Stimulated activated memory B cell treated with anti-CD40 and anti-IgM and Interleukin-4, amounts not matched to agents 10 μg/mL and 1 μg/mL and 100 μg/mL, for 72 hours (primary cell): ENCODE measurements at regions not wholly inside any gene's neighbourhood (a gene's known extent, or its start where the extent isn't known, plus 50 kb on each side); places are given as distances from the start of the nearest gene placed in this dataset.
"Not testable (repeated sequence)": the region's sequence is repeated elsewhere in the genome, so short reads cannot be mapped to it uniquely, and the experiment has no call there.

Source experiments
- ATAC-seq: fragments of 150-1000 bp; cut with Tn5 transposase; 2 replicates; pipeline ENCODE4 v1.10.0; 2021
- H3K27ac Mint-ChIP-seq: one replicate; pipeline ENCODE4 v1.8.0; 2022; ENCODE audit warnings: mild to moderate bottlenecking, mixed read lengths
- H3K27me3 Mint-ChIP-seq: one replicate; pipeline ENCODE4 v1.8.0; 2022; ENCODE audit warnings: mixed read lengths
- H3K36me3 Mint-ChIP-seq: one replicate; pipeline ENCODE4 v1.8.0; 2022; ENCODE audit warnings: mixed read lengths
- H3K4me1 Mint-ChIP-seq: one replicate; pipeline ENCODE4 v1.8.0; 2022; ENCODE audit warnings: mixed read lengths
- H3K4me3 Mint-ChIP-seq: one replicate; pipeline ENCODE4 v1.8.0; 2022; ENCODE audit warnings: mild to moderate bottlenecking, moderate library complexity, mixed read lengths
- H3K9me3 Mint-ChIP-seq: one replicate; pipeline ENCODE4 v1.8.0; 2022; ENCODE audit warnings: mixed read lengths

DNA sequence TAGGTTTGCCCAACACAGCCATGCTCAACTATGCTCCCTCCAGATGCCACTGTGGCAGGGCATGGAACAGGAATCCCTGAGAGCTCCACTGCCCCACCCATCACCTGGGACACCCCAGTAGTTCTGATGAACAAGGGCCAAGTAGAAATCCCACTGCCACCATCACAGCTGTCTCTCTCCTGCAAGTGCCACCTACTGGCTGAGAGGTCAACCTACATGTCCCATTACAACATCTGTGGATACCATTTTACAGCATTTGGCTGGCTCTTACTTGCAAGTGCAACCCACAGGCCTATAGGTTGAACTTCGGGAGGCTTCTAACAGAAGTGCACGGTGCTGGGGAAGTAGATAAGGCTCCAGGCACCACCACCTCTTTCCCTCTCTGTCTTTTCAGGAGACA, 142.5 kb downstream of the CXXC4 start:
- H3K27me3 Mint-ChIP-seq: no peaks in the 10 kb centered on the region
- no peaks in the 10 kb centered on the region for H3K36me3 Mint-ChIP-seq
- H3K9me3 Mint-ChIP-seq: peaks cover 15% of the 10 kb centered on the region
- H3K4me1 Mint-ChIP-seq: no peaks in the 10 kb centered on the region
- no peak overlapping the region for H3K27ac Mint-ChIP-seq
- no peak for ATAC-seq
- H3K4me3 Mint-ChIP-seq: no peak overlapping the region

DNA sequence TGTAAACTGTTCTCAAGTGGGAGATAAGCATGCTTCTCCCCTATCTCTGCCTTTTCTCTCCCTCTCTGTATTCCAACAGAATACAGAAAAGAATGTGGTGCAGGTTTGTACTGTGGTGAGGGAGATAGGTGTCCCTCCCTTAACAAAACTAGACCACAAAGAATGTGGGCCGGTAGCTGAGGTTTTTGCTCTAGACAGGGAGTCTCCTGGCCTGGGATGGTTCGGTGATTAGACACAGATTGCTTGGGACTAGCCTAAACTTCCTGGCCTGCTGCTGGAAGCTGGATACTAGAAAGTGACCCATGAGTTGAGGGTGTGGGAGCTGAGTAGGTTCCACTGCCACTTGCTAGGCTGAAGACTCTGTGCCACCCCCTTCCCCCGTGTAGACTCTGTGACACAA, 143.0 kb downstream of the CXXC4 start:
- Mint-ChIP-seq H3K4me1 (no peaks in the 10 kb centered on the region), H3K4me3 (no peak overlapping the region), H3K9me3 (peaks cover 12% of the 10 kb centered on the region), H3K27ac (no peak overlapping the region), H3K36me3 (no peaks in the 10 kb centered on the region), H3K27me3 (no peaks in the 10 kb centered on the region)
- no peak for ATAC-seq

DNA sequence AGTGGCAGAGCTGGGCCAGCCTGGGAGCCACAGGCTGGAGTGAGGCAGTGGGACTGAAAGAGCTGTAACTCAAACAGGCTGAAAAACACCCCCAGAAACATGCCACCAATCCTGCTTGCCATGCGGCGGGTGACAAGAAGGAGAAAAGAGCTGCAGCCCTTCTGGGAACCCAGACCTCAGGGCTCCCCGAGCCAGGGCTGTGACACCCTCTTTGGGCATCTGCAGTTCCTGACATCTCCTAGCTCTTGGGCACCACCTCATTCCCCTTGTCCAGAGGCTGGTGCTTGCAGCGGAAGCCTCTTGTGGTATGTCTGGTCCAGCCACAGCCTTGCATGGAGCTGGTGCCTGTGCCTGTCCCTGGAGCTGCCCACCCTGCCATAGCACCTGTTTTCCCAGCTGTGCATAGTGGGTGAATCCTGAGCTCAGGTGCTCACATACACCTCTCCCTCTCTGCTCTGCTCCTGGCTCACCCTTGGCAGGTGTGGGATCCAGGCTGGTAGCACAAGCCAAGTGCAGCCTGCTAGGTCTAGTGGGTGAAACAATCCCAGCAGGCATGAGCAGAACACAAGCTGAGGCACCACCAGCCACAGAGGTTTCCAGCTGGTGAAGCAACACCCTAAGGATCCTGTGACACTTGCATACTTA, 149.0 kb downstream of the CXXC4 start:
- H3K27me3 Mint-ChIP-seq: no peaks in the 10 kb centered on the region
- no peak overlapping the region for H3K27ac Mint-ChIP-seq
- ATAC-seq: no peak
- H3K36me3 Mint-ChIP-seq: no peaks in the 10 kb centered on the region
- peaks cover 3% of the 10 kb centered on the region for H3K9me3 Mint-ChIP-seq
- H3K4me3 Mint-ChIP-seq: no peak overlapping the region
- no peaks in the 10 kb centered on the region for H3K4me1 Mint-ChIP-seq

DNA sequence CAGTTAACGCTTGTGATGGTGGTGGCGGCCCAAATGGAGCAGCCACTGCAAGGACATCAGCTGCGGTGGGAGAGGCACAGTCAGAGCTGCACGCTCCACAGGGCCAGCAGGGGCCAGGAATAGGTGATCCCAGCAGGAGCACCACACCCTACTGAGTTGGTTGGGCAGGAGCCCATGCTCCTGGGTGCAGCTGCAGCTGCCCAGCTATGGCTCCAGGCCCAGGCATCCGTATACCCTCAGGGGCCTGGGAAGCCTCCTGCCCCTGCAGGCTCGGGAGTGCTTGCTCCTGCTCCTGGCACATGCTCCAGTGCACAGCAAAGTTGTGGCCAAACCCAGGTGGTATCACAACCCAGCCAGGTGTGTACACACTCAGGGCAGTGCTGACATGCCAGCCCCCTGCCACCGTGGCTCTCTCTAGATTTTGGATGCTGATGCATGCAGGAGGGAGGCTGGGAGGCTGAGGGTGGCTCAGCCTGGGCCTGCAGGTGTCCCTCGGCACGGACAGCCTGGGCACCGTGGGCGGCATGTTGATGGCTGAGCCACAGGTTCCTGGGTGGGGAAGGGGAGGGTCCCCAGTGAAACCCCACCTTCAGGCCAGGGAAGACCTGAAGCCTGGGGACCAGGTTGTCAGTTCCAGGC, 150.2 kb downstream of the CXXC4 start:
- no peak overlapping the region for H3K27ac Mint-ChIP-seq
- peaks cover 3% of the 10 kb centered on the region for H3K9me3 Mint-ChIP-seq
- H3K4me3 Mint-ChIP-seq: no peak overlapping the region
- H3K27me3 Mint-ChIP-seq: no peaks in the 10 kb centered on the region
- no peak for ATAC-seq
- no peaks in the 10 kb centered on the region for H3K36me3 Mint-ChIP-seq
- H3K4me1 Mint-ChIP-seq: no peaks in the 10 kb centered on the region

DNA sequence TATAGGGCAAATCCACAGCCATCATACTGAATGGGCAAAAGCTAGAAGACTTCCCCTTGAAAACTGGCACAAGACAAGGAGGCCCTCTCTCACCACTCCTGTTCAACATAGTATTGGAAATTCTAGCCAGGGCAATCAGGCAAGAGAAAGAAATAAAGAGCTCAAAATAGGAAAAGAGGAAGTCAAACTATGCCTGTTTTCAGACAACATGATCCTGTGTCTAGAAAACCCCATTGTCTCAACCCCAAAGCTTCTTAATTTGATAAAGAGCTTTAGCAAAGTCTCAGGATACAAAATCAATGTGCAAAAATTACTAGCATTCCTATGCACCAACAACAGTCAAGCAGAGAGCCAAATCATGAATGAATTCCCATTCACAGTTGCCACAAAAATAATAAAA, 160.3 kb downstream of the CXXC4 start:
- H3K27ac Mint-ChIP-seq: no peak overlapping the region
- no peaks in the 10 kb centered on the region for H3K27me3 Mint-ChIP-seq
- no peak for ATAC-seq
- no peaks in the 10 kb centered on the region for H3K4me1 Mint-ChIP-seq
- peaks cover 8% of the 10 kb centered on the region for H3K9me3 Mint-ChIP-seq
- no peaks in the 10 kb centered on the region for H3K36me3 Mint-ChIP-seq
- H3K4me3 Mint-ChIP-seq: no peak overlapping the region

DNA sequence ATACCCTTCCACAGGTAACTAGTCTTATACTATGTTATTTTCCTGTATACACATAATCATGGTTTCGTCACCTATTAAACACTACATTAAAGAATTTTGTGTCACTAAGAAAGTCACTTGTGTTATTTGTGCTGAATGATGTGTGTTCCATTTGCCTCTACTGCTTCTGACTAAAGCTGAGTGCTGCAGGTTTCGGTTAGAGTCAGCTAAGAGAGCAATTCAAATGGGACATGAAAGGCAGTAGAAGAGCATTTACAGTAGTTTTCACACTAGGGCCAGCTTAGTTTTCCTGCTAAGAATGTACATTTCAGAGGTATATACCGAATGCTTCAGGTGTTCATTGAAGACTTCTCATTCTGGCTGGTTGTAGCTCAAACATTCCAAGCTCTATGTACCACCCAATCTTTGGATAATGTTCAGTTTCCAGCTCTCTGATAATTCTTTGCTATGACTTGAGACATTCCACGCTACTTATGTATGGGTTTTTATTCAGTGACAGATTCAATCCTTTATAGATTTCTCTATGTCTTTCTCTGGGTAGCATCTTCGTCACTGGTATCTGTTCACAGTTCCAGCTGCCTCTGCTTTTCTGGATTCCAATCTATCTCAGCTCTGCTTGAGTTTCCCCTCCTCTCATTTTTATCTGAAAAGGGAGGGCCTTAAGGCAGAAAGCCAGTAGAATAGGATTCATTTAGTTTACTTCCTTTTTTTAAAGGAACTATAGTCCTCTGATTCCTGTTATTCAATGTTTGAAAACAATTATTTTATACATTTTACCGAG, 164.4 kb downstream of the CXXC4 start:
- ATAC-seq: no peak
- no peak overlapping the region for H3K4me3 Mint-ChIP-seq
- H3K9me3 Mint-ChIP-seq: peaks cover 6% of the 10 kb centered on the region
- H3K4me1 Mint-ChIP-seq: no peaks in the 10 kb centered on the region
- H3K27ac Mint-ChIP-seq: no peak overlapping the region
- no peaks in the 10 kb centered on the region for H3K27me3 Mint-ChIP-seq
- no peaks in the 10 kb centered on the region for H3K36me3 Mint-ChIP-seq

DNA sequence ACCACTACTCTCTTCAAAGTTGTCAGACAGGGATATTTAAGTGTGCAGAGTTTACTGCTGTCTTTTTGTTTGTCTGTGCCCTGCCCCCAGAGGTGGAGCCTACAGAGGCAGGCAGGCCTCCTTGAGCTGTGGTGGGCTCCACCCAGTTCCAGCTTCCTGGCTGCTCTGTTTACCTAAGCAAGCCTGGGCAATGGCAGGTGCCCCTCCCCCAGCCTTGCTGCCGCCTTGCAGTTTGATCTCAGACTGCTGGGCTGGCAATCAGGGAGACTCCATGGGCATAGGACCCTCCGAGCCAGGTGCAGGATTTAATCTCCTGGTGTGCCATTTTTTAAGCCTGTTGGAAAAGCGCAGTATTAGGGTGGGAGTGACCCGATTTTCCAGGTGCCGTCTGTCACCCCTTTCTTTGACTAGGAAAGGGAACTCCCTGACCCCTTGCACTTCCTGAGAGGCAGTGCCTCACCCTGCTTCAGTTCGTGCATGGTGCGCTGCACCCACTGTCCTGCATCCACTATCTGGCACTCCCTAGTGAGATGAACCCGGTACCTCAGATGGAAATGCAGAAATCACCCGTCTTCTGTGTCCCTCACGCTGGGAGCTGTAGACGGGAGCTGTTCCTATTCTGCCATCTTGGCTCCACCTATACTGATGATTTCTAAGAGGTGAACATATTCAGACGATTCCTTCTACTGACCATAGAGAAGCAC, 167.6 kb downstream of the CXXC4 start:
- H3K27me3 Mint-ChIP-seq, H3K9me3 Mint-ChIP-seq, H3K4me3 Mint-ChIP-seq, ATAC-seq, H3K36me3 Mint-ChIP-seq, H3K27ac Mint-ChIP-seq, H3K4me1 Mint-ChIP-seq: not testable (repeated sequence)

DNA sequence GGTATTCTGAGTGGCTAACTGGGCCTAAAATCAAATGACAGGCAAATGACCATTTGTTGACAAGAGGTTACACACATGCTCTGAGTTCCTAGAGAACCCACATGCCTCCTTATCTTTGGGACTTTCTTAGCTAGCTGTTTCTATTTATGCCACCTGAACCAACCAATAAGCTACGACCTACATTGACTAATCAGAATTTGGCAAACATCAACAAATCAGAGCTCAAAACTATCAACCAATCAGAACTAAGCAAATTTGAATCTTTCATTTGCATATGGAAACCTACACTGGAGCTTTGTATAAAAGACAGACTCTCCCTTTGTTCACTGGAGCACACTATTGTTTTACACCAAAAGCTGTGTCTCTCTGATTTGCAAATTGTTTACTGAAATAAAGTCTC, 192.0 kb downstream of the CXXC4 start:
- Mint-ChIP-seq H3K36me3 (no peaks in the 10 kb centered on the region), H3K9me3 (peaks cover 4% of the 10 kb centered on the region), H3K4me3 (no peak overlapping the region), H3K27me3 (no peaks in the 10 kb centered on the region), H3K27ac (no peak overlapping the region), H3K4me1 (no peaks in the 10 kb centered on the region)
- ATAC-seq: no peak

DNA sequence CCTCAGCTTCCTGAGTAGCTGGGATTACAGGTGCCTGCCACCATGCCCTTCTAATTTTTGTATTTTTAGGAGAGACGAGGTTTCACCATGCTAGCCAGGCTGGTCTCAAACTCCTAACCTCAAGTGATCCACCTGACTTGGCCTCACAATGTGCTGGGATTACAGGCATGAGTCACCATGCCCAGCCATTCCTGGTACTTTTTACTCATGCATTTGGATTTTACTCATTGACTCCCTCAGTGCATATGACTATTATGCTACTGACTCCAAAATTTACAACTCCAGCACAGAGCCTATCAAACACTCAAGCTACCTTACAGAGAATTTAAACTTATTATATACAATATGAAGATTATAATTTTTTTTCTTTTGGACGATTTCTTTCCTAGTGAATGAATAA, 199.9 kb downstream of the CXXC4 start:
- H3K4me3 Mint-ChIP-seq: no peak overlapping the region
- peaks cover 11% of the 10 kb centered on the region for H3K9me3 Mint-ChIP-seq
- H3K27ac Mint-ChIP-seq: no peak overlapping the region
- H3K36me3 Mint-ChIP-seq: no peaks in the 10 kb centered on the region
- H3K4me1 Mint-ChIP-seq: no peaks in the 10 kb centered on the region
- H3K27me3 Mint-ChIP-seq: no peaks in the 10 kb centered on the region
- no peak for ATAC-seq

DNA sequence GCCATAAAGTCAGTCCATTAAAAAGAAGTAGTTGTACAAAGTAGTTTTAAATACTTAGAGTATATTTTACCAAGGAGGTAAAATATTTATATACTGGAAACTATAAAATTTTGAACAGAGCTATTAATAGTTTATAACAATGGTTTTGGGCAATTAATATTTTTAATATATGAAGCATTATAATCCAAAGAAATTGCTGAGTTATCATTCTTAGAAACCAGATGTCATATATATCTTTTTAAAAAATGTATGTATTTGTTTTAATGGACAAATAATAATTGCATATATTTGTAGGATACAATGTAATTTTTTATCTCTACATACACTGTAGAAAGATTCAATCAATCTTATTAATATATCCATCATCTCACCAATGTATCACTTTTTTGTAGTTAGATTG, 207.8 kb downstream of the CXXC4 start:
- H3K27ac Mint-ChIP-seq: no peak overlapping the region
- H3K27me3 Mint-ChIP-seq: no peaks in the 10 kb centered on the region
- no peak overlapping the region for H3K4me3 Mint-ChIP-seq
- no peaks in the 10 kb centered on the region for H3K36me3 Mint-ChIP-seq
- no peak for ATAC-seq
- H3K9me3 Mint-ChIP-seq: peaks cover 5% of the 10 kb centered on the region
- no peaks in the 10 kb centered on the region for H3K4me1 Mint-ChIP-seq

DNA sequence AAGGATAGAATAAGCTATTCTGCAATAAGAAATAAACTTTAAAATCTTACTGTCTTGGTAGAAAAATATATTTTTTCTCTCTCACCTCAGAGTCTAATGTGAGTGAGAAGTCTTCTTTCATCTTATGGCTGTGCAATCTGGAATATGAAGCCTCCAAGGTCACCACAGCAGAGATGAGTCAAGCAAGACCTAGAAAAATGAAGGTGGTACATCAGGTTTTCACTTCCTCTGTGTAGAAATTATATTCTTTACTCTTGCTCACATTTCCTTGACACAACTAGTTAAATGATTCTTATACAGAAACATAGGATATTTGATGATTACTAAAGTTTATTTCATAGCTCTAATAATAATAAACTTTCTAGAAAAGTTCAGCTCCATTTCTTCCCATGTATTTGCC, 211.4 kb downstream of the CXXC4 start:
- no peak overlapping the region for H3K4me3 Mint-ChIP-seq
- H3K27me3 Mint-ChIP-seq: no peaks in the 10 kb centered on the region
- H3K4me1 Mint-ChIP-seq: no peaks in the 10 kb centered on the region
- no peak overlapping the region for H3K27ac Mint-ChIP-seq
- no peaks in the 10 kb centered on the region for H3K9me3 Mint-ChIP-seq
- no peak for ATAC-seq
- no peaks in the 10 kb centered on the region for H3K36me3 Mint-ChIP-seq

DNA sequence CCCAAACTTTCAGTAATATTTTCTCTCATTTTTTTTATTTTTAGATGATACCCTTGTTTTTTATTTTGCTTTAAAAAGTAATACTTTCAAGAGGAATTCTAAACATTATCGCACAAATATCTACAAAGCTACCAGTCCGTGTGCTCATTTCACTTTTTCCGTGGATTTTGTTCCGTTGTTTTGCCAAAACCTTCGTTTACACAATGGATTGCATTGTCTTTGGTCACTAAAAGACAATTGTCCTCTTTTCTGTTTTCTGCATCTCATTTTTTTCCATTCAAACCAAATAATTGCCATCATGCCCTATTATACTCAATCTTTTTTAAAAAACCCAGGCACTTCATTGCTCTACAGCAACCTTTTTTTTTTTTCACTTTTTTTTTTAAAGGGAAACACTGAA, 214.9 kb downstream of the CXXC4 start:
- H3K4me1 Mint-ChIP-seq: no peaks in the 10 kb centered on the region
- no peak overlapping the region for H3K27ac Mint-ChIP-seq
- no peak for ATAC-seq
- no peak overlapping the region for H3K4me3 Mint-ChIP-seq
- H3K27me3 Mint-ChIP-seq: no peaks in the 10 kb centered on the region
- H3K36me3 Mint-ChIP-seq: no peaks in the 10 kb centered on the region
- peaks cover 3% of the 10 kb centered on the region for H3K9me3 Mint-ChIP-seq

DNA sequence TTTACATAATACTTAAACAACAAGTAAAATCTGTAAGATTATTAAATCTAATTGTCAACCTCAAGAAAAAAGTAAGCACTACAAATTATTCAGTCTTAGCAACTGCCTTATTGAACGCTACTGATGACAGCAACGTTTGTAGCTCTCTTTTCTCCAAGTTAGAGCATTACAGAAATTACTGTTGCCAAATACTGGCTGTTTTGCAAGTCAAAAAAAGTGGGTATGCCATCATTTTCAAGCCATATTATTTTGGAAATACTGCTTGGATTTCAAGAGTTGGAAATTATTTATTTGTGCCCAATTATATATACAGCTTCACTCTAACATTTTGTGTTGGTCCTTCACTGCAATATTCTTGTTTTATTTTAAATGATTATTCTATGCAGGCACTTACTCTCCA, 221.7 kb downstream of the CXXC4 start:
- Mint-ChIP-seq H3K4me1 (no peaks in the 10 kb centered on the region), H3K36me3 (no peaks in the 10 kb centered on the region), H3K4me3 (no peak overlapping the region), H3K27me3 (no peaks in the 10 kb centered on the region), H3K9me3 (peaks cover 3% of the 10 kb centered on the region), H3K27ac (no peak overlapping the region)
- no peak for ATAC-seq

DNA sequence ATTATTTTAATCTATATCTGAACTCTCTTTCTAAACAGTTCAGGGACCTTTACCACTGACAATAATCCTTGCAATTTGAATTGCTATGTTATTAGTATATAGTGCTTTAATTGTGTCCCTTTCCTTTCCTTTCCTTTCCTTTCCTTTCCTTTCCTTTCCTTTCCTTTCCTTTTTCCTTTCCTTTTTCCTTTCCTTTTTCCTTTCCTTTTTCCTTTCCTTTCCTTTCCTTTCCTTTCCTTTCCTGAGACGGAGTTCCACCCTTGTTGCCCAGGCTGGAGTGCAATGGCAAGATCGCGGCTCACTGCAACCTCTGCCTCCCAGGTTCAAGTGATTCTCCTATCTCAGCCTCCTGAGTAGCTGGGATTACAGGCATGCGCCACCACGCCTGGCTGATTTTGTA, 225.1 kb downstream of the CXXC4 start:
- H3K27ac Mint-ChIP-seq, H3K36me3 Mint-ChIP-seq, H3K9me3 Mint-ChIP-seq, H3K4me3 Mint-ChIP-seq, ATAC-seq, H3K27me3 Mint-ChIP-seq, H3K4me1 Mint-ChIP-seq: not testable (repeated sequence)

DNA sequence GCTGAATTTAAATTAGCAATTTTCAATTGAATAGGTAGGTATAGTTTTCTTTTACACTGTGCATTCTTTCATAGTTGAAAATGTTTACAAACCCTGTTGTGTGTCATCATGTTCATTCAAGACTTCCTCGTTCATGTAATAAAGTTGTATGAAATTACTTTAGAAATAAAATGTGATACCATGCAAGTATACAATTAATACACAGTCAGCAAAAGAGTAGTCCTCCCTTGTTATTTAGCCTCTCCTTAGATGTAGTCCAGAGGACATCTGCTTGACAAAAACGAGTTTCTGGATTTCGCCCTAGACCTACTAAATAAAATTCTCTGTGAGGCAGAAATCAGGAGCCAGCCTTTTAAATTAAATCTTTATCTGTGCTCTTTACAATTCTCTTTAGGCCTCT, 231.6 kb downstream of the CXXC4 start:
- no peak for ATAC-seq
- H3K36me3 Mint-ChIP-seq: no peaks in the 10 kb centered on the region
- H3K27ac Mint-ChIP-seq: no peak overlapping the region
- no peaks in the 10 kb centered on the region for H3K4me1 Mint-ChIP-seq
- H3K27me3 Mint-ChIP-seq: no peaks in the 10 kb centered on the region
- H3K4me3 Mint-ChIP-seq: no peak overlapping the region
- no peaks in the 10 kb centered on the region for H3K9me3 Mint-ChIP-seq
